ENCODE measurements at regions not wholly inside any gene's neighbourhood (a gene's known extent, or its start where the extent isn't known, plus 50 kb on each side); places are given as distances from the start of the nearest gene placed in this dataset.

- no peak for DNase-seq (ENCODE audit: low read depth, low spot score)
Measured at GRCh38 chr5:82850393-82850792, 226.8 kb downstream of the TMEM167A start.

- no peak for DNase-seq (ENCODE audit: low read depth, low spot score)
Measured at GRCh38 chr5:82849885-82850284, 227.3 kb downstream of the TMEM167A start.

- DNase-seq (ENCODE audit: low read depth, low spot score), result no peak
Measured at GRCh38 chr5:82847562-82847961, 229.6 kb downstream of the TMEM167A start.

- no peak for DNase-seq (ENCODE audit: low read depth, low spot score)
Measured at GRCh38 chr5:82839881-82840280, 237.3 kb downstream of the TMEM167A start.

DNA sequence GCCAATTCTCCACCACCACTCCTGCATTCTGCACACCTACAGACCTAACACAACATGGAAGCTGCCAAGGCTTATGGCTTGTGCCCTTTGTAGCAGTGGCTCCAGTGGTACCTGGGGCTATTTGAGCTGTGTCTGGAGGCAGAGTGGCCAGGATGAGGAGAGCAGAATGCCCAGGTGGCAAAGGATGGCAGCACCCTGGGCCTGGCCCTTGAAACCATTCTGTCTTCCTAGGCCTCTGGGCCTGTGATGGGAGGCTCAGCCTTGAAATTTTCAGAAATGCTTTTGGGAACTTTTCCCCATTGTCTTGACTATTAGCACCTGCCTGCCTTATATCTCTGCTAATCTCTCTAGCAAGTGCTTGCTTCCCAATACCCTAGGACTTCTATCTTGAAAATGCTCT, 241.7 kb downstream of the TMEM167A start:
- no peak for DNase-seq (ENCODE audit: low read depth, low spot score)

- no peak for DNase-seq (ENCODE audit: low read depth, low spot score)
Measured at GRCh38 chr5:82834151-82834550, 243.0 kb downstream of the TMEM167A start.

GRCh38 chr5:82833277-82833676, 243.9 kb downstream of the TMEM167A start:
- no peak for DNase-seq (ENCODE audit: low read depth, low spot score)

DNA sequence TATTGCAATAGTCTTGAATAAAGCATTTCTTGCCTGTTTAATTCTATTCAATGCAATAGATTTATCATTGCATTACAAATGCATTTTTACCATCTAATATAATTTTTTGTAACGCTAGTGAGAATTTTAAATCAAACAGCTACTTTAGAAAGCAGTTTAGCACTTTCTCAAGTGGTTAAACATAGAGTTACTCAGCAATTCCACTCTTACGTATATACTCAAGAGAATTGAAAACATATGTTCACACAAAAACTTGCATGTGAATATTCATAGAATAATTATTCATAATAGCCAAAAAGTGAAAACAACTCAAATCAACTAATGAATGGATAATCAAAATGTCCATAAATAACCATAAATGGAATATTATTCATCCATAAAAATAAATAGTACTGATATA, 244.7 kb downstream of the TMEM167A start:
- no peak for DNase-seq (ENCODE audit: low read depth, low spot score)

DNA sequence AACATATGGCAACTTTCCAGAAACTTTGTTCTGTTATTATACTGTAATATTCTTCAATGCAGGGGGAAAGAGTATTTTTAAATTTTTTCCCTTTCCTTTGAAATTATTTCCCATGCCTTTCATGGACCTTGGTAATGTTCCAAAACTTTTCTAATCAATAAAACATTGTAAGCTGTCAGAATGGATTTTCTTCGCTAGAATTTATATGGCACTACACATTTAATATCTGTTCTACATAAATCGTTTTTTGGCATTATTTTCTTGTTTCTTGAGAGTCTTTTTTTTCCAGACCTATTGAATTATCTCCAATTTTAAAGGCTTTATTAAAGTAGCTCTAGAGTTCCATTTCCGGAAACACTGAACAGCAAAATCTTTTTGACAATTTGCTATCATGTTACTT, 249.0 kb downstream of the TMEM167A start:
- DNase-seq (ENCODE audit: low read depth, low spot score), result no peak

- DNase-seq (ENCODE audit: low read depth, low spot score), result no peak
Measured at GRCh38 chr5:82827651-82828050, 249.5 kb downstream of the TMEM167A start.

DNA sequence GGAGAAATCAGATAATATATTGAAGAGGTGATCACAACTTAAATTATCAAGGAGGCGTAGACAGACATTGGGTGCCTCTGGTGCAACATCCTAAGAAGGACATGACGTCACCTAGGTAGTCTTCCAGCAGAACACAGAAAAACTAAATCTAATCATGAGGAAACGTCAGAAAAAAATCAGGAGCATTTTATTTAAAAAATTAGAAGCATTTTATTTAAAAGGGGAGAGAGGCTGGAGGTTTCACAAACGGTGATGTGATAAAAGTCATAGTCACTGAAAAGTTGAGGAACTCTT, 254.6 kb downstream of the TMEM167A start:
- DNase-seq (ENCODE audit: low read depth, low spot score), result no peak

GRCh38 chr5:82821846-82822633, 255.2 kb downstream of the TMEM167A start:
- DNase-seq (ENCODE audit: low read depth, low spot score), result no peak

DNA sequence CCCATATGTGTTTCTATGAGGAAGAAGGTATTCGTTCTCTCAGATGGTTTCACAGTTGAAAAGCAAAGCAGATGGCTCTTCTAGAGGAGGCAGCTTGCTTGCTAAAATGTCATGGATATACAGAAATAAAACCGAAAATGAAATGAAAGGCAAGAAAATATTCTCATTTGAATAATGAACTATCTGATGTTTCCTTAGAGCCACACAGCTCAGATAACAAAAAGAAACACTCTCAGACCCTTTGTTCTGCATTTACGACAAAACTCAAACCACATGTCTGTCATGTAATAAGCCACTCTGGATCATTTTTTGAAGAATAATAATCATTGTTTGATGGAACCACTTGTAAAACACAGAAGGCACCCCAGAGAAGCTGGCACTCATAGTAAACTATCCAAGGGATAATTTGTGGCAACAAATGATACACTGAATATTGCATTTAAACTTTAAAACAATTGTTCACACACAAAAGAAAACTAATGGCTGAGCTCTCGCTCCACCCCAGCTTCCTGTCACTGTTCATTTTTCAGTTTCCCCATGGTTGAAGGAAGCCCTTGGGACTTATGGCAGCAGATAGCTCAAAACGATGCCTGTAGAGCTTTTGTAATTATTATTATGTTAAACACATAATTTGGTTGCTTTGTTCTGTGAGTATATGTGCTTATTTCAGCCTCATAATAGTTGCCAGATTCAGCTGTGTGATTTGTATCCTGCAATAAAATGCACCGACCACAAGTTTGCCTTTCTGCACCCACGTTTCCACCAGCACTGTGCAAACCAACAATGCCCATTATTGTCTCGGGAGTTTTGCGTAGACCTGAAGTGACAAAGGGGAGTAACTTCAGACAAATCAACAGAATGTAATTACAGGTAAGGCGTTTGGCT, 256.0 kb downstream of the TMEM167A start:
- DNase-seq (ENCODE audit: low read depth, low spot score), result no peak

GRCh38 chr5:82820188-82820587, 257.0 kb downstream of the TMEM167A start:
- DNase-seq (ENCODE audit: low read depth, low spot score), result no peak

DNA sequence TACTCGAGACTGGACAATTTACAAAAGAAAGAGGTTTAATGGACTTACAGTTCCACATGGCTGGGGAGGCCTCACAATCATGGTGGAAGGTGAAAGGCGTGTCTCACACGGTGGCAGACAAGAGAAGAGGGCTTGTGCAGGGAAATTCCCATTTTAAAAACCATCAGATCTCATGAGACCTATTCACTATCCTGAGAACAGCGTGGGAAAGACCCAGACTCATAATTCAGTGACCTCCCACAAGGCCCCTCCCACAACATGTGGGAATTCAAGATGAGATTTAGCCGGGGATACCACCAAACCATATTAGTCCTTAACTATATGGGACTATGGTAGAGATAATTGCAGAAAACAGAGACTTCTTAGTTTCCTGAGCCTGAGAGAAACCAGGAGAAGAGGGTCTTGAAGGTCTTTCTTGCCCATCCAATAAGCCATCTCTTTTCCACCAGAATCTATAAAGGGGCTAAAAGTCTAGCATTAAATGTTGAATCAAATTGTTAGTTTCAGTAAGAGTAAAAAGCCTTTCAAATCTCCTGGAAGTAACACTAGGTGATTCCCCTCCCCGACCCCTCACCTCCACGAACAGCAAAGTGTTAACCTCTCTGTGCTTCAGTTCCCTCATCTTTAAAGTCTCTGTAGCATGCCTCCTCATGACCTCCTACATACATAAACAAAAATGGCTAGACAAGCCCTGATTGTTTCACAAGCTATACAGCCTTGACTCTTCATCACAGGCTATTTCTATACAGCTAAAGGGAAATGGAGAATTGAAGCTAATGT, 259.1 kb downstream of the TMEM167A start:
- DNase-seq (ENCODE audit: low read depth, low spot score), result no peak

- no peak for DNase-seq (ENCODE audit: low read depth, low spot score)
Measured at GRCh38 chr5:82816926-82817325, 260.3 kb downstream of the TMEM167A start.

DNA sequence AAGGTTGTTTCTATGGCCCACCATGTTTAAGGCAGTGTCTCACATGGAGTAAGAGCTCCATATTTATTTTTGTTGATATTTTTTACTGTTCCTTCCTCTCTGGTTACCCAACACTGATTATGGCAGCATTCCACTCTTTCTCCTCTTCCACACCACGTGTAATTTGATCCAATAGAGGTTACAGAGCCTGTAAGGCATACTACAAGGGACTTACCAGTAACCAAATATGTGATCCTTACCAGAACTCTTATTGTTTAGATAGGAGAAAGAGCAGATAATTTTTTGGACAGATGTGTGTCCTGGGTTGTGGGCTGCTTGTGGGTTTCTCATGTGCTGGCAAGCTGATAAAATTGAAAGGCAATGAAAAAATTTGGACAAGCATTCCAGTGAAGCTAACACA, 261.3 kb downstream of the TMEM167A start:
- no peak for DNase-seq (ENCODE audit: low read depth, low spot score)

GRCh38 chr5:82813861-82814260, 263.3 kb downstream of the TMEM167A start:
- DNase-seq (ENCODE audit: low read depth, low spot score), result no peak

GRCh38 chr5:82812575-82812974, 264.6 kb downstream of the TMEM167A start:
- DNase-seq (ENCODE audit: low read depth, low spot score), result no peak

- no peak for DNase-seq (ENCODE audit: low read depth, low spot score)
Measured at GRCh38 chr5:82811490-82811889, 265.7 kb downstream of the TMEM167A start.

DNA sequence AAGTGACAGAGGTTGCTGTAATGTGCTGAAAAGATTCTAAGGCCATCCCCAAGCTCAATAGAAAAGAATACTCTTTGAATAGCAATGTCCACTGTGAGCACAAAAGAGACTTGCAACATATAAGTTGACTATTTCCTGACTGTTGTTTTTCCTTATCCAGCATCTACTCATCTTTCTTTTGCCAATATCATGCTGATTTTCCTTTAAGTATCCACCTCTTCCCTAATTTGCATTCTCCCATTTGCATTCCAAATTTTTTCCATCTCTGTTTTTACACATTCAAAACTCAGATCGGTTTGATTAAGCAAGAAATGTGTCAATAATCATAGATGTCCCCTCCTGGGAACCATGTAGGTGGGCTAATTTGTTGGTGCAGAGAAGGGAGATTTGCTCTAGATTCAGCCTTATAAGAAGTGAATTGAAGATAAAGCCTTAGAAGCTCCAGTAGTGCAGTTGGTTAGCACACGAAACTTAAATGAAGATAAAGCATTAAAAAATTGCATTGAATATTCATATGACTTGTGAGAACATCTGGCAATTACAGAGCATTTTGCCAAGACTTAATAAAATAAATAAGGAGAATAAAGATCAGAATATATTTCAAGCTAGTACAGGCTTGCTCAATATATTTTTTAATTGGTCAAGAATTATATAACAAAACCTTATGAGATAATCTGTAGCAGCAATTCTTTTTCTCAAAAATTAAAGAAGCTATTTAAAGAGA, 267.6 kb downstream of the TMEM167A start:
- DNase-seq (ENCODE audit: low read depth, low spot score), result no peak

GRCh38 chr5:82808960-82809359, 268.2 kb downstream of the TMEM167A start:
- no peak for DNase-seq (ENCODE audit: low read depth, low spot score)
